ENCODE measurements at regions not wholly inside any gene's neighbourhood (a gene's known extent, or its start where the extent isn't known, plus 50 kb on each side); places are given as distances from the start of the nearest gene placed in this dataset.

DNA sequence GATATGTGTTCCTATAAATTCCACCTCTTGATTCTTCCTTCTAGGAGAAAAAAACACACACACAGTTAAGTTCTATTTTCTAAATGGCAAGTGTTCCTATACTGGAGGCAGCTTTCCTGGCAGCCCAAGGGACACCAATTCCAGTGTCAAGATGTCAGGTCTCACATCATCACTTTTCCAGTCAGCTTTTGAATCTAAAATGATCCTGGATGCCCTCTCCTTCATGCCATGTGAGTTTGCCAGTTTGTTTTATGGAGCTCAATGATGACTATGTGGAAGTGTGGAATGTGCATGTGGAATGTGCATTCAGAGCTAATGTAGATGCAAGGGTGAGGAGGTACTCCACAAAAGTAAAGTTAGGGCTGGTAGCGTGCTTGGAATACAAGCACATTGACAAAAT, 269.3 kb upstream of the NMUR2 start:
- DNase-seq (ENCODE audit: insufficient read length) (no peak), FAIRE-seq (no peak)
- TF ChIP-seq POLR2AphosphoS5 (IDR thresholded peaks at IDR 0.05; ENCODE audit: low read depth, low read length) (no peak), TAF1 (IDR thresholded peaks at IDR 0.05; ENCODE audit: borderline replicate concordance, low read depth, low read length) (no peak), POLR2A (IDR thresholded peaks at IDR 0.05; ENCODE audit: low read depth, low read length) (no peak)

DNA sequence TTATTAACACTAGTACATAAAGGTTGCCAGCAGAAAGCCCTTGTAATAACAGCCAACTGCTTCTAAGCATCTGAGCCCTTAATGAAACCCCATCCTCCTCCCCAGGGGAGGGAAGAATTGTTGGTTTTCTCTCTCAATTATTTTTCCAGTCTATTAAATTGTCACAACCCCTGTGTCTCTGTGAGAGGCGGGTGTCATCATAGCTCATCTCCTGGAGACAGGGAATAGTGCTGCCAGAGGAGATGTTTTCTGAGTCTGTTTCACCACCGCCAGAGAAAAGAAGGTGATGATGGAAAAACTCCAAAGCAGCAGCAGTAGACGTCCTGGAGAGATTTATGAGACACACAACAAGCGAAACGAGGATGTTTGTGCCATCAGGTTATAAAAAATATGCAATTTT, 271.1 kb upstream of the NMUR2 start:
- FAIRE-seq, result no peak

DNA sequence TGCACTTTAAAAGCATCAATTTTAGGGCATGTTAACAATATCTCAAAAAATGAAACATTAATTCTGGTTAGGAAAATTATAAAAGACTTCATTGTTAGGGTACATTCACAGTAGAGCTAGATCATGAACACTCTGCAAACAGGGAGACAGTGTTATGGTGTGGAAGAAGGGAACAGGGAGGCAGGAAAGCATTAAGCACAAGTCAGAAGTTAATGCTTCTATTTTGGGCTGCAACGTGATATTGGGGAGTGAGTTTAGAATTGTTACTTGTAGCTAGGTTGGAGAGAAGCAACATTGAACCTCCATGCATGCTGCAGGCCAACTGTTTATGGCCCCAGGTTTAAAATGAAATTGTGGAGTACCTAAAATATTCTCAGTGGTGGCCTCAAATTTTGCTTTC, 278.1 kb upstream of the NMUR2 start:
- DNase-seq (ENCODE audit: insufficient read length), result no peak
- no peak for FAIRE-seq
- no peak for TF ChIP-seq TAF1 (IDR thresholded peaks at IDR 0.05; ENCODE audit: borderline replicate concordance, low read depth, low read length)
- TF ChIP-seq POLR2A (IDR thresholded peaks at IDR 0.05; ENCODE audit: low read depth, low read length), result no peak
- TF ChIP-seq POLR2AphosphoS5 (IDR thresholded peaks at IDR 0.05; ENCODE audit: low read depth, low read length), result no peak

More for the DNA sequence above, 271.1 kb upstream of the NMUR2 start:
- no peak for DNase-seq (ENCODE audit: insufficient read length)
- no peak for TF ChIP-seq POLR2AphosphoS5 (IDR thresholded peaks at IDR 0.05; ENCODE audit: low read depth, low read length)
- no peak for TF ChIP-seq POLR2A (IDR thresholded peaks at IDR 0.05; ENCODE audit: low read depth, low read length)
- no peak for TF ChIP-seq TAF1 (IDR thresholded peaks at IDR 0.05; ENCODE audit: borderline replicate concordance, low read depth, low read length)

DNA sequence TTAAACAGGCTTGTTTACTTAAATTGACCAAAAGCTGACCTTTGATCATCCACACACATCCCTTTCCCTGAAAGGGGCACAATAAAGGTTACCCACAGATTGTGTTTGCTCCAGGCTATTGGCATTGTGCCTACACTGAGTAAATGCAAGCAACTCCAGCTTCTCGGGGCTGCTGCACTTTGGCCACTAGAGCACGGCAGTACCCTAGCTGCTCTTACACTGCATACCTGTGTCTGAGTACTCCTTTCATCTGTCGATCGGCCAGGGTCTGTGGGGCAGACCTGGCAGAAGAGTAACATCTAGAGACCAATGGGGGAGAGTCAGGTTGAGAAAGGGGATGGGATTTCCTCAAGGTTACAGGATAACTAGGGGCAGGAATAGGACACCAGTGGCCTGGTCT, 281.9 kb upstream of the NMUR2 start:
- no peak for FAIRE-seq
- no peak for DNase-seq (ENCODE audit: insufficient read length)

DNA sequence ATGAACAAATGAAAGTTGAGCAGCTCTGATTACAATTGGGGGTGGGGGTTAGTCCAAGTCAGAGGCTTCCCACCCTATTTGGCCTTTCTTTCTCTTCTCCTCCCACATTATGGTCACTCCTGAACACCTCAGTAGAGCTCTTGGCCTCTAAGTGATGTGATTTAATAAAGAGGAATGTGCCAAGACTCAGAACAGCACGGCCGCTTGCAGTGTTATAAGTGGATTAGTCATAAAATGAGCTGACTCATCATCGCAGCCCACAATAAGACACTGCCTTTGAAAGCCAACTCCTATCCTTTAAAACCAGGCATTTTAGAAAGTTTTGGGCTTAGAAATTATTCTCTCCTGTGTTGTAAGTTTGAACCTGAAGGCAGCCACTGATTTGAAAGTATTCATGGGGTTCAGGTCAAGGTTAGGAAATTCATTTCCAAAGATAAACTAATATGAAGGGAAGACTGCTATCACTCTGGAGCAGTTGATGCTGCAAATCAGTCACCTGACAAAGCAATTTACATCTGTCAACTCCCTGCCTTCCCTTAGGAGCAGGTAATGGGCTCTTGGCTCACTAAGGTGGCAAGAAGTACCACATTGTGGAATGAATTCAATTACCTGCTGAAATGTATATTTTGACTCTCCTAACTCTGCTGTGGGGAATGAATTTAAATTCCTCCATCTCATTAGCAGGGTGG, 283.6 kb upstream of the NMUR2 start:
- TF ChIP-seq POLR2AphosphoS5 (IDR thresholded peaks at IDR 0.05; ENCODE audit: low read depth, low read length) (no peak), POLR2A (IDR thresholded peaks at IDR 0.05; ENCODE audit: low read depth, low read length) (no peak), TAF1 (IDR thresholded peaks at IDR 0.05; ENCODE audit: borderline replicate concordance, low read depth, low read length) (no peak)
- FAIRE-seq (no peak), DNase-seq (ENCODE audit: insufficient read length) (no peak)

More for the DNA sequence above, 281.9 kb upstream of the NMUR2 start:
- no peak for TF ChIP-seq TAF1 (IDR thresholded peaks at IDR 0.05; ENCODE audit: borderline replicate concordance, low read depth, low read length)
- TF ChIP-seq POLR2A (IDR thresholded peaks at IDR 0.05; ENCODE audit: low read depth, low read length), result no peak
- no peak for TF ChIP-seq POLR2AphosphoS5 (IDR thresholded peaks at IDR 0.05; ENCODE audit: low read depth, low read length)

DNA sequence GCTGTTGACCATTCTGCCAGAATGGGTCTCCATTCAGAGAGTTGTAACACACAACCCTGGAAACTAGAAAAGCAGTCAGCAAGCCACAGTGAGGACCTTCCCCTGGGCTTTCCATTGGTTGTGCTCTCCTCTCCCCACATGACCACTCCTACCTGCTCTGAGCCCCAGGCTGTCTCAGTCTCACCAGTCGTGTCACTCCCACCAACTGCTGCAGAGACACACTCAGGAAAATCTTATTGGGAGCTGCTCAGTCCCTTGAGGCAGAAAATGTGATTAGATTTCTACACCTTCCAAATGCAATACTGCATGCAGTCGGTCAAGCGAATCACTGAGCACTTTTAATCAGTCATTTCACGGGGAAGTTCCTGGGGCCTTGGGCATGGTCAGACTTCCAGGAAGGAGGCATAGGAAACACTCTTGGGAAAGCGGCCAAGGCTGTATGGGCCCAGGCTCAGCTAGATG, 284.2 kb upstream of the NMUR2 start:
- FAIRE-seq, result no peak
- TF ChIP-seq TAF1 (IDR thresholded peaks at IDR 0.05; ENCODE audit: borderline replicate concordance, low read depth, low read length) (no peak), POLR2A (IDR thresholded peaks at IDR 0.05; ENCODE audit: low read depth, low read length) (no peak)
- no peak for DNase-seq (ENCODE audit: insufficient read length)

DNA sequence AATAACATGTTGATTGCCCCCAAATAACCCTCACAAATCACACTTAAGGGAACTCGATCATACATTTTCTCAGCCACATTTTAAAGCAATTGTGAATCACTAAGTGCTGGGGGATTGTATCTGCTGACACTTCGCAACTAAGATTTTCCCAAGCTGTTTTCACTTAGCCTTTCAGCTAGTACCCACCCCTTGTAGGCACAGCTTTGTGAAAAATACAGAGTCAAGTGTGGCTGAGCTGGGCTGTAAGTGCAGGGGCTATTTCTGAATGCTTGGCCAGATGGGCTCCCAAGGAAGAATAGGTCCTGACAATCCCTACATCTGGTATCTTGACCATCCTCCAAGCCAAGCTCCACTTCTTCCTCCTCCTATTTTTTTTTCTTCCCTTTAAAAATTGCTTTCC, 289.2 kb upstream of the NMUR2 start:
- no peak for FAIRE-seq
- DNase-seq (ENCODE audit: insufficient read length), result no peak
- no peak for TF ChIP-seq POLR2AphosphoS5 (IDR thresholded peaks at IDR 0.05; ENCODE audit: low read depth, low read length)
- TF ChIP-seq POLR2A (IDR thresholded peaks at IDR 0.05; ENCODE audit: low read depth, low read length), result no peak
- TF ChIP-seq TAF1 (IDR thresholded peaks at IDR 0.05; ENCODE audit: borderline replicate concordance, low read depth, low read length), result no peak

DNA sequence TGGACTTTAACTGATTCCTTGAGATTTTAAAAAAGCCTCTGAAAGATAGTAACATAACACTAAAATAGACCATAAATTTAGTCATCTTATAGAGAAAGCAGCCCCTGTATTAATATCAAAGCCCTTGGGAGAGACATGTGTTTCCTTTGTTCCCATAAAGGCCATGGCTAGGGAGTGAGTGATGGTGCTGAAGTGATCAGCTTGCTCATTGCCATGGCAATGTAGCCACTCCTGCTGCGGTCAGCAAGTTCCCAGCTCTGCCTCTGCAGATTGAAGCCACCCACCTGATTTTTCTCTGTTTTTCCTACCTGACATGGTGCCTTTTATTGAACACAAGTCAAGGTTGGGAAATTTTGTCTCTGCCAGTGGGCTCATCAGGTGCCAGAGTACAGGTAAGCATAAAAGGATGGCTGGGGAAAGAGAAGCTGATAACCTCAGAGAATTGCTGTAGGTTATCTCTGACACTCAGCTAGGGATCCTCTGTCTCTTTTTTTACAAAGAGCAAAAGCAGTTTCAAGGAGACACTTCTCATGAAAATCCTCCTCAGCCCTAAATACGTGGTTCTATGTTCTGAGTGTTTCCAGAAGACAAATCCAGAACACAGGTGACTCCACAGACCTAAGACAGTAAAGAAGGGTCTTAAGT, 296.3 kb upstream of the NMUR2 start:
- FAIRE-seq (no peak), DNase-seq (ENCODE audit: insufficient read length) (no peak)
- TF ChIP-seq POLR2A (IDR thresholded peaks at IDR 0.05; ENCODE audit: low read depth, low read length) (no peak), TAF1 (IDR thresholded peaks at IDR 0.05; ENCODE audit: borderline replicate concordance, low read depth, low read length) (no peak), POLR2AphosphoS5 (IDR thresholded peaks at IDR 0.05; ENCODE audit: low read depth, low read length) (no peak)

DNA sequence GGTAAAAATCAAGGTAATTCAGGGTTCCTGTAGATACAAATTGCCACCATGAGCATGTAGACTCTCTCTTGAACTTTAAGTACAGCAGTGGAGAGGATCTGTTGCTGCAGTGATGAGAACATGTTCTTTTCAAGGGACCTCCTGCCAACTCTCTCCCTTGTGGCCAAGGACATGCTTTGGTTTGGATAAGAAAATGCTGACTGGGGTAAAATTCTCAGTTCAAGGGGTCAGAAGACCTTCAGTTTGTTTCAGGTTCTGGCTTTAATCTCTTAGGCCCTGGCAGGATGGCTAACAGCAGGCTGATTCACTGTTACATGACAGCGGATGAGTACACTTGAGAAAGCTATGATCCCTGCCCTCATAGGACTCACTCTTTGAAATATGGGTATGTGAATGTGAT, 299.2 kb upstream of the NMUR2 start:
- TF ChIP-seq TAF1 (IDR thresholded peaks at IDR 0.05; ENCODE audit: borderline replicate concordance, low read depth, low read length) (no peak), POLR2AphosphoS5 (IDR thresholded peaks at IDR 0.05; ENCODE audit: low read depth, low read length) (no peak), POLR2A (IDR thresholded peaks at IDR 0.05; ENCODE audit: low read depth, low read length) (no peak)
- DNase-seq (ENCODE audit: insufficient read length) (no peak), FAIRE-seq (no peak)

DNA sequence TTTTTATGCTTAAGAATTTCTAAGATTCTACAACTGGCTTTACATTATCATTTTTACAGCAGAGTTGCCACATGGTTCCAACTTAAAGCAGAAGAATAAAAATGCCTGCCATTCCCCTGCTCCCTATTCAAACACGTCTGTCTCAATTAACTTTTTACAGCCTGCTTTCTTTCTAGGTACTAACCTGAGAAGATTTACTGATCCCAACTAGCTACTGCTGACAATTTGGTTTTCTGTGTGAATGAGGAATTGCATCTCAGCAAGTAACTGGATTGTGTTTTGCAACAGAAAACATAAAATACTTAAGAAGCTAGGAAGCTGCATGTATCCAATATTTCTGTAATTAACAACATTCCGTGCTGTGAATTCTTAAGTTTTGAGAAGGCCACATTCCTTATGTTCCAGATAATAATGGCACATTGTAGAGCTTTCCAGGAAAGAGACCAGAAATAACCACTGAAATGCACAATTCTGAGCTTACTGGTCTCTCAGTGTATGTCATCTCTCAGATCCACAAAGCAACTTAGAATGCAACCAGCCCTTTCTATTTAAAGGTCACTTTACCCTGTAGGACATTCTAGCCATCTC, 306.8 kb upstream of the NMUR2 start:
- no peak for DNase-seq (ENCODE audit: insufficient read length)
- FAIRE-seq, result no peak
- TF ChIP-seq POLR2AphosphoS5 (IDR thresholded peaks at IDR 0.05; ENCODE audit: low read depth, low read length) (no peak), POLR2A (IDR thresholded peaks at IDR 0.05; ENCODE audit: low read depth, low read length) (no peak), TAF1 (IDR thresholded peaks at IDR 0.05; ENCODE audit: borderline replicate concordance, low read depth, low read length) (no peak)

DNA sequence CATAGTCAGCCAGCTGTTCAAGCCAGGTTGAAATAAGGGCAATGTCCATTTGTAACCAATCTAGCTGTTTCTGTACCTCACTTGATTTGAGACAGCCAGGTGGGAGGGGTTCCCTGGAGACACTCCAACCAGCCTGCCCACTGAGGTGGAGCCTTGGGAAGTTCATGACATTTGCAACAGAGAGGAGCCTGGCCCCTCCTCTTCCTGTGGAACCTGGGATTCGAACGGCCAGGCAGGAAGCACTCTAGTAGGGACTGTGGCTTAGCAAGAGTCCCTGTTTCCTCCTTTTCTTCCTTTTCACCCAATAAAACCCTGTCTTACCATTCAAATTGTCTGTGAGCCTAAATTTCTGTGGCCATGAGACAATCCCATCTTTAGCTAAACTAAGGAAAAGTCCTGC, 312.3 kb upstream of the NMUR2 start:
- TF ChIP-seq POLR2A (IDR thresholded peaks at IDR 0.05; ENCODE audit: low read depth, low read length), result no peak
- TF ChIP-seq TAF1 (IDR thresholded peaks at IDR 0.05; ENCODE audit: borderline replicate concordance, low read depth, low read length), result no peak
- no peak for TF ChIP-seq POLR2AphosphoS5 (IDR thresholded peaks at IDR 0.05; ENCODE audit: low read depth, low read length)
- FAIRE-seq, result no peak
- DNase-seq (ENCODE audit: insufficient read length), result no peak

DNA sequence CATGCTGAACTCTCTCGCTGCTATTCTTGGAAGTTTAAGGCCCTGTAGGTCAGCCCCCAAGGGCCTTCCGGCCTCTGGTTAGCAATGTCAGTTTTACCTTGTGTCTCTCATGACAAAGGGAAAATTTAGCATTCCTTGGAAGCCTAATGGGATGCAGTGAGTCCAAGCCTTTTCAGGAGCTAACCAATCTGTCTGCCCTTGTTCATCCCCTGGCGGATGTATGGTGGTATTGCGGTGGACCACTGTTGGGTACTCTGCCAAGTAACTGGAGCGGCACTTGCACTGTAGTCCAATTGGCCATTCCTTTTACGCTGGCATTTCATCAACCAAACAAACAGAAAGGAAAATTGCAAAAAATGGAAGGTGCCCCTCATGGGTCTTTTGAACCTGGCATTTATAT, 318.4 kb upstream of the NMUR2 start:
- TF ChIP-seq POLR2AphosphoS5 (IDR thresholded peaks at IDR 0.05; ENCODE audit: low read depth, low read length) (no peak), POLR2A (IDR thresholded peaks at IDR 0.05; ENCODE audit: low read depth, low read length) (no peak), TAF1 (IDR thresholded peaks at IDR 0.05; ENCODE audit: borderline replicate concordance, low read depth, low read length) (no peak)
- DNase-seq (ENCODE audit: insufficient read length), result no peak
- FAIRE-seq, result no peak
